GM12864 (cell line): ENCODE measurements at regions not wholly inside any gene's neighbourhood (a gene's known extent, or its start where the extent isn't known, plus 50 kb on each side); places are given as distances from the start of the nearest gene placed in this dataset.
"Not testable (repeated sequence)": the region's sequence is repeated elsewhere in the genome, so short reads cannot be mapped to it uniquely, and the experiment has no call there.

Experiments
- DNase-seq: peaks from one replicate; pipeline ENCODE4 v3.0.0-alpha.2; 2011; ENCODE audit warnings: low read depth
- H3K4me3 ChIP-seq: 2 replicates; pipeline ENCODE4 v1.5.1; 2011; ENCODE audit warnings: mild to moderate bottlenecking, low read depth, low read length, control low read depth
- TF ChIP-seq, protein P1 (sequence below): IDR thresholded peaks from 2 replicates; pipeline ENCODE4 v1.5.1; 2011; ENCODE audit warnings: low read depth, mild to moderate bottlenecking, moderate library complexity, low read length, control low read depth, inconsistent platforms; ENCODE audit errors: missing control alignments

GRCh38 chr3:75840160-75840559 lies 54.8 kb upstream of the ZNF717 start:
- H3K4me3 ChIP-seq, DNase-seq: not testable (repeated sequence)

DNA sequence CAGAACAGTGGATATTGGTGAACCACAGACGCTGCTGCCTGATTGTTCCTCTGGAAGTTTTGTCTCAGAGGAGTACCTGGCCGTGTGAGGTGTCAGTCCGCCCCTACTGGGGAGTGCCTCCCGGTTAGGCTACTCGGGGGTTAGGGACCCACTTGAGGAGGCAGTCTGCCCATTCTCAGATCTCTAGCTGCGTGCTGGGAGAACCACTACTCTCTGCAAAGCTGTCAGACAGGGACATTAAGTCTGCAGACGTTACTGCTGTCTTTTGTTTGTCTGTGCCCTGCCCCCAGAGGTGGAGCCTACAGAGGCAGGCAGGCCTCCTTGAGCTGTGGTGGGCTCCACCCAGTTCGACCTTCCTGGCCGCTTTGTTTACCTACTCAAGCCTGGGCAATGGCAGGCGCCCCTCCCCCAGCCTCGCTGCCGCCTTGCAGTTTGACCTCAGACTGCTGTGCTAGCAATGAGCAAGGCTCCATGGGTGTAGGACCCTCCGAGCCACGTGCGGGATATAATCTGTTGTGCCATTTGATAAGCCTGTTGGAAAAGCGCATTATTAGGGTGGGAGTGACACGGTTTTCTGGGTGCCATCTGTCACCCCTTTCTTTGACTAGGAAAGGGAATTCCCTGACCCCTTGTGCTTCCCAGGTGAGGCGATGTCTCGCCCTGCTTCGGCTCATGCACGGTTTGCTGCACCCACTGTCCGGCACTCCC lies 65.1 kb upstream of the ZNF717 start:
- not testable (repeated sequence) for H3K4me3 ChIP-seq, DNase-seq

DNA sequence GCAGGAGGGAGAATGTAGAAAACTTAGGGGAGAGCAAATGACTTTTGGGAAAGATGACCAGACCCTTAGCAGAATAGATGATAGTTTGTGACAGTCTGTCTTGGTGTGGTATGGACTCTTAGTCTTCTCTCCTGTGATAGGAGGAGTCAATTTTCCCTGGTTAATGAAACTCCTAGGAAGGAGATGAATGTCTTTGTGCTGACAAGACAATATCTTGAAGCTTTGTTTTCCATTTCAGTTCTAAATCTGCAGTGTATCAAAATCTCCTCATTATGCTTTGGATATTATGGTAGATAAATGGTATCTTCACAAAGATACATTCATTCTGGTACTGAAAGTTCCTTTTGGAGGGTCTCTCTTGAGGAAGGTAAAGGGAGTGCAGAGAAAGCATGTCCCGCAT lies 77.8 kb upstream of the ZNF717 start:
- H3K4me3 ChIP-seq = no peak overlapping the region
- DNase-seq = no peak

GRCh38 chr3:75863878-75864277 lies 78.5 kb upstream of the ZNF717 start:
- TF ChIP-seq, protein P1, sequence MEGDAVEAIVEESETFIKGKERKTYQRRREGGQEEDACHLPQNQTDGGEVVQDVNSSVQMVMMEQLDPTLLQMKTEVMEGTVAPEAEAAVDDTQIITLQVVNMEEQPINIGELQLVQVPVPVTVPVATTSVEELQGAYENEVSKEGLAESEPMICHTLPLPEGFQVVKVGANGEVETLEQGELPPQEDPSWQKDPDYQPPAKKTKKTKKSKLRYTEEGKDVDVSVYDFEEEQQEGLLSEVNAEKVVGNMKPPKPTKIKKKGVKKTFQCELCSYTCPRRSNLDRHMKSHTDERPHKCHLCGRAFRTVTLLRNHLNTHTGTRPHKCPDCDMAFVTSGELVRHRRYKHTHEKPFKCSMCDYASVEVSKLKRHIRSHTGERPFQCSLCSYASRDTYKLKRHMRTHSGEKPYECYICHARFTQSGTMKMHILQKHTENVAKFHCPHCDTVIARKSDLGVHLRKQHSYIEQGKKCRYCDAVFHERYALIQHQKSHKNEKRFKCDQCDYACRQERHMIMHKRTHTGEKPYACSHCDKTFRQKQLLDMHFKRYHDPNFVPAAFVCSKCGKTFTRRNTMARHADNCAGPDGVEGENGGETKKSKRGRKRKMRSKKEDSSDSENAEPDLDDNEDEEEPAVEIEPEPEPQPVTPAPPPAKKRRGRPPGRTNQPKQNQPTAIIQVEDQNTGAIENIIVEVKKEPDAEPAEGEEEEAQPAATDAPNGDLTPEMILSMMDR = no peak
- H3K4me3 ChIP-seq = no peak overlapping the region
- no peak for DNase-seq

More for the DNA sequence above, 77.8 kb upstream of the ZNF717 start:
- TF ChIP-seq, protein P1 = no peak

- H3K4me3 ChIP-seq, DNase-seq: not testable (repeated sequence)
Measured at GRCh38 chr3:75883719-75884118, 98.4 kb upstream of the ZNF717 start.

GRCh38 chr3:75886971-75887526 lies 101.7 kb upstream of the ZNF717 start:
- no peak for DNase-seq
- TF ChIP-seq, protein P1 = no peak
- H3K4me3 ChIP-seq = no peak overlapping the region

DNA sequence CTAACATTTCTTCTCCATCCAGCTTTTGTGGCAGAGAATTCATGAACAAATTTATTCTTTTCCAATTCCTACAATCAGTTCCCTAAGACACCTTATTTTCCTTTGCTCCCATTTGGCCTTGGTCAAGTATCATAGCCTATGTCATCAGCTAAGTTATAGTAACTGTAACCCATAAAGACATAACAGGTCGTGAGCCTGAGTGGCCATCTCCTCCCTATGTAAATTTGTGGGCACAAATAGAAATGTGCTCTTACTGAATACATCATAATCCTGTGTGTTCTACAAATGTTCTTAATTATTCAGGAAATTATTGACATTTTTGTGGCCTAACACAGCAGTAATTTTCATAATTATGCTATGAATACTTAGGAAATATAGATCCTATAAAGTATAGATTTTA lies 108.9 kb upstream of the ZNF717 start:
- no peak for DNase-seq
- TF ChIP-seq, protein P1 = no peak
- H3K4me3 ChIP-seq = no peak overlapping the region

DNA sequence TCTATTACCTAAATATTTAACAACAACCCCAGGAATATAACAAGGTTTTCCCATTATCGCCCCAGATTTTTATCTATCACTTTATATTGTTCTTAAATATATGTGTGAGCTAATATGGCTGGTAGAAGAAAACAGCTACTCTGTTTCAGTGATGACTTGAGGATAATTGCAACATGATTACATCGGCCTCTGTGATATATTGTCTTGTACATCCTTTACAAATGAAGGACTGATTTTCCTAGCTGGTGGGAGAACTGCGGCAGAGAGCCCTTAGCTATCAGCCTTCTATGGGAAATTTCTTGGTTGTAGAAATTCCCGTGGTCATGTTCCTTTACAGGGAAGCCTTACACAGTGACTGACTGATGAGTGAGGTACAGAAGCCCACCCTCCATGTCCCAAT lies 110.9 kb upstream of the ZNF717 start:
- TF ChIP-seq, protein P1 = no peak
- no peak overlapping the region for H3K4me3 ChIP-seq
- no peak for DNase-seq

DNA sequence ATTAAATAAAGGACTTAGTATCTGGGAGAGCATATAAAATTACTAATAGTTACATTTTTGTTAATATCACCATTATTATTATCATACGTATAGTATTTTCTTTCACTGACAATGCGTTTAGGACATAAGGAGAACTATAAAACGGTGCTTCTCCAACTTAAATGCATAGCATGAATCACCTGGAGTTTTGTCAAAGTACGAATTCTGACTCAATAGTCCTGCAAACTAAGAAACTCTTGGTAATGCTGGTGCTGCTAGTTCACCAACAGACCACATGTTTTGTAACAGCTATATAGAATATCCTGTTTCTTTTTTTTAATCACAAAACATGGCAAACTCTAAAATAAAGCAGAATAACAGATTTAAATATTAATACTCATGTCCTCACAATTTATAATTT lies 116.1 kb upstream of the ZNF717 start:
- H3K4me3 ChIP-seq, DNase-seq: not testable (repeated sequence)
